ENCODE measurements at regions not wholly inside any gene's neighbourhood (a gene's known extent, or its start where the extent isn't known, plus 50 kb on each side); places are given as distances from the start of the nearest gene placed in this dataset.

DNA sequence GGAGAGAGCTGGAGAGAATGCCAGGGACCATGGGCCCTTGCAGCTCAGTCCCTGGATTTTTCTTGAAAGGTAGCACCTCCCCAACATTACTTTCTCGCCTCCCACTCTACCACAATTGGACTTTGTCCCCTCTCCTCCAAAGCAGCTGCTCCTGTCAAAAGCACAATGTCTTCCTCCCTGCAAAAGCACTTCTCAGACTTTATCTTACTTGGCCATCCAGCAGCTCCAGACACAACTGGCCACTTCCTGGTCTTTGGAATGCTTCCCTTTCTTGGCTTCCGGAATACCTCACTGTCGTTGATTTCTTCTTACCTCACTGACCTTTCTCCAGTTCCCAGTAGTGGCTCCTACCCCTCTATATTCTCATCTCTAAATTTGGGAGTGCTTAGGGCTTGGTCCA, 134.6 kb upstream of the PROK2 start:
- Mint-ChIP-seq H3K4me1 (peaks cover 3% of the 10 kb centered on the region), H3K27me3 (ENCODE audit: insufficient read depth, low read depth, poor library complexity) (peaks cover under 1% of the 10 kb centered on the region), H3K36me3 (ENCODE audit: low read depth) (no peaks in the 10 kb centered on the region), H3K27ac (no peak overlapping the region), H3K4me3 (no peak overlapping the region), H3K9me3 (no peaks in the 10 kb centered on the region)
- Histone ChIP-seq H3K4me2 (no peak overlapping the region), H4K20me1 (replicated peaks; ENCODE audit: insufficient read depth) (no peaks in the 10 kb centered on the region), H3K4me1 (ENCODE audit: insufficient read depth) (peaks cover 3% of the 10 kb centered on the region), H3K79me2 (replicated peaks; ENCODE audit: insufficient read depth) (no peaks in the 10 kb centered on the region), H2AFZ (peak overlapping the region; percentile 56), H3K27ac (ENCODE audit: low read depth) (no peak overlapping the region), H3K9me2 (ENCODE audit: insufficient read depth) (peaks cover 26% of the 10 kb centered on the region), H3K36me3 (ENCODE audit: insufficient read depth) (no peaks in the 10 kb centered on the region), H3K4me3 (no peak overlapping the region), H3F3A (replicated peaks; ENCODE audit: low read depth) (no peaks in the 10 kb centered on the region), H3K27me3 (ENCODE audit: insufficient read depth) (no peaks in the 10 kb centered on the region)
- DNase-seq (ENCODE audit: low spot score) (no peak), ATAC-seq (no peak)
- TF ChIP-seq POLR2AphosphoS5 (IDR thresholded peaks at IDR 0.05; ENCODE audit: low read depth) (no peak), NANOG (IDR thresholded peaks at IDR 0.05; ENCODE audit: borderline replicate concordance) (no peak), EZH2phosphoT487 (IDR thresholded peaks at IDR 0.05; ENCODE audit: unreplicated experiment) (no peak), ZNF331 (CRISPR knock-in tag; IDR thresholded peaks at IDR 0.05; ENCODE audit: low read depth) (no peak), STAT1 (IDR thresholded peaks at IDR 0.05; ENCODE audit: unreplicated experiment) (no peak), JUNB (IDR thresholded peaks at IDR 0.05; ENCODE audit: unreplicated experiment) (no peak), ZNF114 (CRISPR knock-in tag; IDR thresholded peaks at IDR 0.05) (no peak), CREB1 (CRISPR knock-in tag; IDR thresholded peaks at IDR 0.05; ENCODE audit: low read depth) (no peak)
- TF ChIP-seq, protein P1, sequence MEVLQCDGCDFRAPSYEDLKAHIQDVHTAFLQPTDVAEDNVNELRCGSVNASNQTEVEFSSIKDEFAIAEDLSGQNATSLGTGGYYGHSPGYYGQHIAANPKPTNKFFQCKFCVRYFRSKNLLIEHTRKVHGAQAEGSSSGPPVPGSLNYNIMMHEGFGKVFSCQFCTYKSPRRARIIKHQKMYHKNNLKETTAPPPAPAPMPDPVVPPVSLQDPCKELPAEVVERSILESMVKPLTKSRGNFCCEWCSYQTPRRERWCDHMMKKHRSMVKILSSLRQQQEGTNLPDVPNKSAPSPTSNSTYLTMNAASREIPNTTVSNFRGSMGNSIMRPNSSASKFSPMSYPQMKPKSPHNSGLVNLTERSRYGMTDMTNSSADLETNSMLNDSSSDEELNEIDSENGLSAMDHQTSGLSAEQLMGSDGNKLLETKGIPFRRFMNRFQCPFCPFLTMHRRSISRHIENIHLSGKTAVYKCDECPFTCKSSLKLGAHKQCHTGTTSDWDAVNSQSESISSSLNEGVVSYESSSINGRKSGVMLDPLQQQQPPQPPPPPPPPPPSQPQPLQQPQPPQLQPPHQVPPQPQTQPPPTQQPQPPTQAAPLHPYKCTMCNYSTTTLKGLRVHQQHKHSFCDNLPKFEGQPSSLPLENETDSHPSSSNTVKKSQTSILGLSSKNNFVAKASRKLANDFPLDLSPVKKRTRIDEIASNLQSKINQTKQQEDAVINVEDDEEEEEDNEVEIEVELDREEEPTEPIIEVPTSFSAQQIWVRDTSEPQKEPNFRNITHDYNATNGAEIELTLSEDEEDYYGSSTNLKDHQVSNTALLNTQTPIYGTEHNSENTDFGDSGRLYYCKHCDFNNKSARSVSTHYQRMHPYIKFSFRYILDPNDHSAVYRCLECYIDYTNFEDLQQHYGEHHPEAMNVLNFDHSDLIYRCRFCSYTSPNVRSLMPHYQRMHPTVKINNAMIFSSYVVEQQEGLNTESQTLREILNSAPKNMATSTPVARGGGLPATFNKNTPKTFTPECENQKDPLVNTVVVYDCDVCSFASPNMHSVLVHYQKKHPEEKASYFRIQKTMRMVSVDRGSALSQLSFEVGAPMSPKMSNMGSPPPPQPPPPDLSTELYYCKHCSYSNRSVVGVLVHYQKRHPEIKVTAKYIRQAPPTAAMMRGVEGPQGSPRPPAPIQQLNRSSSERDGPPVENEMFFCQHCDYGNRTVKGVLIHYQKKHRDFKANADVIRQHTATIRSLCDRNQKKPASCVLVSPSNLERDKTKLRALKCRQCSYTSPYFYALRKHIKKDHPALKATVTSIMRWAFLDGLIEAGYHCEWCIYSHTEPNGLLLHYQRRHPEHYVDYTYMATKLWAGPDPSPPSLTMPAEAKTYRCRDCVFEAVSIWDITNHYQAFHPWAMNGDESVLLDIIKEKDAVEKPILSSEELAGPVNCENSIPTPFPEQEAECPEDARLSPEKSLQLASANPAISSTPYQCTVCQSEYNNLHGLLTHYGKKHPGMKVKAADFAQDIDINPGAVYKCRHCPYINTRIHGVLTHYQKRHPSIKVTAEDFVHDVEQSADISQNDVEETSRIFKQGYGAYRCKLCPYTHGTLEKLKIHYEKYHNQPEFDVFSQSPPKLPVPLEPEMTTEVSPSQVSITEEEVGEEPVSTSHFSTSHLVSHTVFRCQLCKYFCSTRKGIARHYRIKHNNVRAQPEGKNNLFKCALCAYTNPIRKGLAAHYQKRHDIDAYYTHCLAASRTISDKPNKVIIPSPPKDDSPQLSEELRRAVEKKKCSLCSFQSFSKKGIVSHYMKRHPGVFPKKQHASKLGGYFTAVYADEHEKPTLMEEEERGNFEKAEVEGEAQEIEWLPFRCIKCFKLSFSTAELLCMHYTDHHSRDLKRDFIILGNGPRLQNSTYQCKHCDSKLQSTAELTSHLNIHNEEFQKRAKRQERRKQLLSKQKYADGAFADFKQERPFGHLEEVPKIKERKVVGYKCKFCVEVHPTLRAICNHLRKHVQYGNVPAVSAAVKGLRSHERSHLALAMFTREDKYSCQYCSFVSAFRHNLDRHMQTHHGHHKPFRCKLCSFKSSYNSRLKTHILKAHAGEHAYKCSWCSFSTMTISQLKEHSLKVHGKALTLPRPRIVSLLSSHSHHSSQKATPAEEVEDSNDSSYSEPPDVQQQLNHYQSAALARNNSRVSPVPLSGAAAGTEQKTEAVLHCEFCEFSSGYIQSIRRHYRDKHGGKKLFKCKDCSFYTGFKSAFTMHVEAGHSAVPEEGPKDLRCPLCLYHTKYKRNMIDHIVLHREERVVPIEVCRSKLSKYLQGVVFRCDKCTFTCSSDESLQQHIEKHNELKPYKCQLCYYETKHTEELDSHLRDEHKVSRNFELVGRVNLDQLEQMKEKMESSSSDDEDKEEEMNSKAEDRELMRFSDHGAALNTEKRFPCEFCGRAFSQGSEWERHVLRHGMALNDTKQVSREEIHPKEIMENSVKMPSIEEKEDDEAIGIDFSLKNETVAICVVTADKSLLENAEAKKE (CRISPR knock-in tag; IDR thresholded peaks at IDR 0.05) = no peak
- TF ChIP-seq, protein P2, sequence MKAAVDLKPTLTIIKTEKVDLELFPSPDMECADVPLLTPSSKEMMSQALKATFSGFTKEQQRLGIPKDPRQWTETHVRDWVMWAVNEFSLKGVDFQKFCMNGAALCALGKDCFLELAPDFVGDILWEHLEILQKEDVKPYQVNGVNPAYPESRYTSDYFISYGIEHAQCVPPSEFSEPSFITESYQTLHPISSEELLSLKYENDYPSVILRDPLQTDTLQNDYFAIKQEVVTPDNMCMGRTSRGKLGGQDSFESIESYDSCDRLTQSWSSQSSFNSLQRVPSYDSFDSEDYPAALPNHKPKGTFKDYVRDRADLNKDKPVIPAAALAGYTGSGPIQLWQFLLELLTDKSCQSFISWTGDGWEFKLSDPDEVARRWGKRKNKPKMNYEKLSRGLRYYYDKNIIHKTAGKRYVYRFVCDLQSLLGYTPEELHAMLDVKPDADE (IDR thresholded peaks at IDR 0.05) = no peak
- TF ChIP-seq, protein P3, sequence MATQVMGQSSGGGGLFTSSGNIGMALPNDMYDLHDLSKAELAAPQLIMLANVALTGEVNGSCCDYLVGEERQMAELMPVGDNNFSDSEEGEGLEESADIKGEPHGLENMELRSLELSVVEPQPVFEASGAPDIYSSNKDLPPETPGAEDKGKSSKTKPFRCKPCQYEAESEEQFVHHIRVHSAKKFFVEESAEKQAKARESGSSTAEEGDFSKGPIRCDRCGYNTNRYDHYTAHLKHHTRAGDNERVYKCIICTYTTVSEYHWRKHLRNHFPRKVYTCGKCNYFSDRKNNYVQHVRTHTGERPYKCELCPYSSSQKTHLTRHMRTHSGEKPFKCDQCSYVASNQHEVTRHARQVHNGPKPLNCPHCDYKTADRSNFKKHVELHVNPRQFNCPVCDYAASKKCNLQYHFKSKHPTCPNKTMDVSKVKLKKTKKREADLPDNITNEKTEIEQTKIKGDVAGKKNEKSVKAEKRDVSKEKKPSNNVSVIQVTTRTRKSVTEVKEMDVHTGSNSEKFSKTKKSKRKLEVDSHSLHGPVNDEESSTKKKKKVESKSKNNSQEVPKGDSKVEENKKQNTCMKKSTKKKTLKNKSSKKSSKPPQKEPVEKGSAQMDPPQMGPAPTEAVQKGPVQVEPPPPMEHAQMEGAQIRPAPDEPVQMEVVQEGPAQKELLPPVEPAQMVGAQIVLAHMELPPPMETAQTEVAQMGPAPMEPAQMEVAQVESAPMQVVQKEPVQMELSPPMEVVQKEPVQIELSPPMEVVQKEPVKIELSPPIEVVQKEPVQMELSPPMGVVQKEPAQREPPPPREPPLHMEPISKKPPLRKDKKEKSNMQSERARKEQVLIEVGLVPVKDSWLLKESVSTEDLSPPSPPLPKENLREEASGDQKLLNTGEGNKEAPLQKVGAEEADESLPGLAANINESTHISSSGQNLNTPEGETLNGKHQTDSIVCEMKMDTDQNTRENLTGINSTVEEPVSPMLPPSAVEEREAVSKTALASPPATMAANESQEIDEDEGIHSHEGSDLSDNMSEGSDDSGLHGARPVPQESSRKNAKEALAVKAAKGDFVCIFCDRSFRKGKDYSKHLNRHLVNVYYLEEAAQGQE (IDR thresholded peaks at IDR 0.05; ENCODE audit: unreplicated experiment) = no peak
